GM11168 (cell line): ENCODE measurements at regions not wholly inside any gene's neighbourhood (a gene's known extent, or its start where the extent isn't known, plus 50 kb on each side); places are given as distances from the start of the nearest gene placed in this dataset.
"Not testable (repeated sequence)": the region's sequence is repeated elsewhere in the genome, so short reads cannot be mapped to it uniquely, and the experiment has no call there.

Experiments
- in situ Hi-C: fragments of 300-500 bp; cut with MboI; formaldehyde crosslinking; loops from one replicate; pipeline ENCODE4 v1.12.0; 2022; ENCODE audit warnings: low sequenced_read_pairs; ENCODE audit not compliant: unreplicated experiment

- in situ Hi-C loops = no loop called here
Observed at GRCh38 chr1:81738875-81739274, 61.9 kb upstream of the ADGRL2 start.

GRCh38 chr1:81733480-81733879 lies 67.3 kb upstream of the ADGRL2 start:
- in situ Hi-C loops = no loop called here

GRCh38 chr1:81731989-81732388 lies 68.7 kb upstream of the ADGRL2 start:
- in situ Hi-C loops = no loop called here

- in situ Hi-C loops = no loop called here
Observed at GRCh38 chr1:81730881-81731280, 69.9 kb upstream of the ADGRL2 start.

- in situ Hi-C loops = not testable (repeated sequence)
Observed at GRCh38 chr1:81730299-81730698, 70.4 kb upstream of the ADGRL2 start.

- in situ Hi-C loops = no loop called here
Observed at GRCh38 chr1:81729818-81730217, 70.9 kb upstream of the ADGRL2 start.

GRCh38 chr1:81729239-81729638 lies 71.5 kb upstream of the ADGRL2 start:
- in situ Hi-C loops = no loop called here

- in situ Hi-C loops = no loop called here
Observed at GRCh38 chr1:81725823-81726222, 74.9 kb upstream of the ADGRL2 start.

GRCh38 chr1:81722631-81723328 lies 78.0 kb upstream of the ADGRL2 start:
- in situ Hi-C loops = not testable (repeated sequence)

GRCh38 chr1:81720256-81720655 lies 80.5 kb upstream of the ADGRL2 start:
- in situ Hi-C loops = not testable (repeated sequence)

- in situ Hi-C loops = no loop called here
Observed at GRCh38 chr1:81717230-81717629, 83.5 kb upstream of the ADGRL2 start.

- in situ Hi-C loops = no loop called here
Observed at GRCh38 chr1:81715391-81715790, 85.3 kb upstream of the ADGRL2 start.

- in situ Hi-C loops = no loop called here
Observed at GRCh38 chr1:81714636-81715035, 86.1 kb upstream of the ADGRL2 start.

GRCh38 chr1:81712425-81712824 lies 88.3 kb upstream of the ADGRL2 start:
- in situ Hi-C loops = no loop called here

- in situ Hi-C loops = no loop called here
Observed at GRCh38 chr1:81710857-81711256, 89.9 kb upstream of the ADGRL2 start.

- in situ Hi-C loops = no loop called here
Observed at GRCh38 chr1:81708250-81708649, 92.5 kb upstream of the ADGRL2 start.

GRCh38 chr1:81706650-81707435 lies 93.9 kb upstream of the ADGRL2 start:
- in situ Hi-C loops = no loop called here

- in situ Hi-C loops = no loop called here
Observed at GRCh38 chr1:81703756-81704463, 96.8 kb upstream of the ADGRL2 start.

GRCh38 chr1:81703391-81703755 lies 97.4 kb upstream of the ADGRL2 start:
- in situ Hi-C loops = no loop called here

- in situ Hi-C loops = no loop called here
Observed at GRCh38 chr1:81702903-81703302, 97.8 kb upstream of the ADGRL2 start.

- in situ Hi-C loops = no loop called here
Observed at GRCh38 chr1:81702079-81702715, 98.5 kb upstream of the ADGRL2 start.
